ENCODE measurements at regions not wholly inside any gene's neighbourhood (a gene's known extent, or its start where the extent isn't known, plus 50 kb on each side); places are given as distances from the start of the nearest gene placed in this dataset.
"Not testable (repeated sequence)": the region's sequence is repeated elsewhere in the genome, so short reads cannot be mapped to it uniquely, and the experiment has no call there.

- H3K27me3 Mint-ChIP-seq; DNase-seq; H3K36me3 Mint-ChIP-seq; H3K27ac Mint-ChIP-seq; H3K4me3 ChIP-seq (ENCODE audit: low read length); H3K4me3 Mint-ChIP-seq; H3K4me1 ChIP-seq (ENCODE audit: control insufficient read depth in 2 of 2, insufficient read depth in 2 of 2, low read length in 2 of 2); H3K9me3 Mint-ChIP-seq; H3K36me3 ChIP-seq (ENCODE audit: control insufficient read depth in 2 of 3, insufficient read depth in 3 of 3, low read length in 3 of 3); CTCF ChIA-PET; H3K9me3 ChIP-seq (ENCODE audit: control insufficient read depth in 2 of 3, low read length in 3 of 3); H3K27ac ChIP-seq (ENCODE audit: low read depth, low read length); H3K27me3 ChIP-seq (ENCODE audit: control insufficient read depth in 2 of 2, insufficient read depth in 2 of 2, low read length in 2 of 2); intact Hi-C loops (cut with micrococcal nuclease); ATAC-seq; POLR2A ChIA-PET; H3K4me1 Mint-ChIP-seq: not testable (repeated sequence)
Observed at GRCh38 chr15:30497275-30497674, 54.6 kb upstream of the GOLGA8Q start.

- H3K4me3 Mint-ChIP-seq; H3K4me1 ChIP-seq (ENCODE audit: control insufficient read depth in 2 of 2, insufficient read depth in 2 of 2, low read length in 2 of 2); H3K27me3 ChIP-seq (ENCODE audit: control insufficient read depth in 2 of 2, insufficient read depth in 2 of 2, low read length in 2 of 2); POLR2A ChIA-PET; H3K27ac ChIP-seq (ENCODE audit: low read depth, low read length); H3K4me1 Mint-ChIP-seq; H3K27me3 Mint-ChIP-seq; intact Hi-C loops (cut with micrococcal nuclease); DNase-seq; H3K36me3 Mint-ChIP-seq; CTCF ChIA-PET; ATAC-seq; H3K9me3 Mint-ChIP-seq; H3K9me3 ChIP-seq (ENCODE audit: control insufficient read depth in 2 of 3, low read length in 3 of 3); H3K27ac Mint-ChIP-seq; H3K36me3 ChIP-seq (ENCODE audit: control insufficient read depth in 2 of 3, insufficient read depth in 3 of 3, low read length in 3 of 3); H3K4me3 ChIP-seq (ENCODE audit: low read length): not testable (repeated sequence)
Observed at GRCh38 chr15:30499233-30499632, 52.6 kb upstream of the GOLGA8Q start.

GRCh38 chr15:30500511-30500910 is 51.3 kb upstream of the GOLGA8Q start:
- ATAC-seq; H3K36me3 Mint-ChIP-seq; H3K27ac ChIP-seq (ENCODE audit: low read depth, low read length); CTCF ChIA-PET; H3K4me3 ChIP-seq (ENCODE audit: low read length); H3K27me3 ChIP-seq (ENCODE audit: control insufficient read depth in 2 of 2, insufficient read depth in 2 of 2, low read length in 2 of 2); H3K4me1 Mint-ChIP-seq; POLR2A ChIA-PET; H3K36me3 ChIP-seq (ENCODE audit: control insufficient read depth in 2 of 3, insufficient read depth in 3 of 3, low read length in 3 of 3); H3K27me3 Mint-ChIP-seq; H3K9me3 Mint-ChIP-seq; H3K27ac Mint-ChIP-seq; H3K4me1 ChIP-seq (ENCODE audit: control insufficient read depth in 2 of 2, insufficient read depth in 2 of 2, low read length in 2 of 2); H3K9me3 ChIP-seq (ENCODE audit: control insufficient read depth in 2 of 3, low read length in 3 of 3); DNase-seq; H3K4me3 Mint-ChIP-seq; intact Hi-C loops (cut with micrococcal nuclease): not testable (repeated sequence)

All from naive thymus-derived CD4-positive, alpha-beta T cell (primary cell).